Vagina (tissue), 2 donors: ENCODE measurements at regions not wholly inside any gene's neighbourhood (a gene's known extent, or its start where the extent isn't known, plus 50 kb on each side); places are given as distances from the start of the nearest gene placed in this dataset.

Experiments
- CTCF ChIP-seq, 3 experiments: fragments of 450-650 bp in 2 of 3; fragments of 200-600 bp in 1 of 3; sonication (generic) in 1 of 3; IDR thresholded peaks; one replicate each; pipeline ENCODE4 v1.5.1; 2017 to 2019; ENCODE audit warnings: antibody characterized with exemption in 3 of 3, mild to moderate bottlenecking in 2 of 3, moderate library complexity in 2 of 3
- POLR2A ChIP-seq, 2 donors: fragments of 450-650 bp; IDR thresholded peaks; one replicate each; pipeline ENCODE4 v1.6.1; 2017; ENCODE audit warnings: antibody characterized with exemption in 2 of 2, mild to moderate bottlenecking in 2 of 2, moderate library complexity in 2 of 2

GRCh38 chr1:220372451-220372850, 100.2 kb upstream of the RAB3GAP2 start:
- no peak for TF ChIP-seq CTCF (IDR thresholded peaks at IDR 0.05)
- no peak for TF ChIP-seq POLR2A (IDR thresholded peaks at IDR 0.05)
